NB4 (cell line): ENCODE measurements at regions not wholly inside any gene's neighbourhood (a gene's known extent, or its start where the extent isn't known, plus 50 kb on each side); places are given as distances from the start of the nearest gene placed in this dataset.

Source experiments
- DNase-seq: peaks from one replicate; pipeline ENCODE4 v3.0.0; 2010; ENCODE audit warnings: low read depth
- H3K4me3 ChIP-seq: one replicate; pipeline ENCODE4 v1.5.1; 2011; ENCODE audit warnings: mild to moderate bottlenecking, low read depth, low read length, moderate library complexity
- MYC ChIP-seq: IDR thresholded peaks from 2 replicates; pipeline ENCODE4 v1.6.1; 2011; ENCODE audit warnings: low read depth, low read length
- POLR2A ChIP-seq: IDR thresholded peaks from 2 replicates; pipeline ENCODE4 v1.6.1; 2011; ENCODE audit warnings: mild to moderate bottlenecking; ENCODE audit not compliant: insufficient read length; ENCODE audit errors: extremely low read depth
- TF ChIP-seq, protein P1 (sequence below): IDR thresholded peaks from 2 replicates; pipeline ENCODE4 v1.6.1; 2011; ENCODE audit warnings: low read depth, low read length
- TF ChIP-seq, protein P2 (sequence below): IDR thresholded peaks from one replicate; pipeline ENCODE4 v1.5.1; 2012; ENCODE audit warnings: low read depth, low read length

DNA sequence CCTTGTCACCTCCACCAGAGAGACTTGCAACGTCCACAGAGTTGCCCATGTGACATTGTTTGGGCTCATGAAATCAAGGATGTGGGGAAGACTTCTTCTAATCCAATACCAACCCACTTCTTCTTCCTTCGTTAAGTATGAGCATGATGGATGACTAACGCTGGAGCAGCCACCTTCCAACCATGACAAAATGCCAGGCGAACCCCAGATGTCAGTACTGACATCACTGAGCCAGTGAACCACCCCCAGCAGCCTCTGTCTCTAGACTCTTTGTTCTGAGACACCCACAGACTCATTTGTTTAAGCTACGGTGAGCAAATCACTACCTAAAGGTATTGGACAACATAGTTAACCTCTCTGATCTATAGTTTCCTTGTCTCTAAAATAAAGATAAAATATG is 123.7 kb downstream of the GRIN2B start:
- no peak for DNase-seq
- TF ChIP-seq POLR2A = no peak
- H3K4me3 ChIP-seq = no peak overlapping the region

DNA sequence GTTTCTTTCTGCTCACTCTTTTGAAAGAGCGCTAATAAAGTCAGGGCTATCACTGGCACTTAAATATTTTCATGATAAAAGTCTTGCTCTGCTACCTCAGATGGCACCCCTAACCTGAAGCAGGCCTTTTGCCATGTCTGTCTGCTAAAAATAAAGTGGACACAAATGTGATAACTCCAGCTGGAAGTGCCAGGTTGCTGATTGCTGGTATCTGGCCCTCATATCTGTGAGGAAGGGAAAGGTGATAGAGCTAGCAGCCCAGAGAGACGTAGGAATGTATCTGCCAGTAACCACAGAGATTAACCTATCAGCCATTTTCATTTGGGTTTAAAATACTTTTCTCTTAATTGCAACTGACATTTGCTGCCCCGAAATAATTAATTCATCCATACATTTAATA is 127.9 kb downstream of the GRIN2B start:
- TF ChIP-seq MYC = no peak
- TF ChIP-seq, protein P1, sequence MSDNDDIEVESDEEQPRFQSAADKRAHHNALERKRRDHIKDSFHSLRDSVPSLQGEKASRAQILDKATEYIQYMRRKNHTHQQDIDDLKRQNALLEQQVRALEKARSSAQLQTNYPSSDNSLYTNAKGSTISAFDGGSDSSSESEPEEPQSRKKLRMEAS = no peak
- TF ChIP-seq POLR2A = no peak
- TF ChIP-seq, protein P2, sequence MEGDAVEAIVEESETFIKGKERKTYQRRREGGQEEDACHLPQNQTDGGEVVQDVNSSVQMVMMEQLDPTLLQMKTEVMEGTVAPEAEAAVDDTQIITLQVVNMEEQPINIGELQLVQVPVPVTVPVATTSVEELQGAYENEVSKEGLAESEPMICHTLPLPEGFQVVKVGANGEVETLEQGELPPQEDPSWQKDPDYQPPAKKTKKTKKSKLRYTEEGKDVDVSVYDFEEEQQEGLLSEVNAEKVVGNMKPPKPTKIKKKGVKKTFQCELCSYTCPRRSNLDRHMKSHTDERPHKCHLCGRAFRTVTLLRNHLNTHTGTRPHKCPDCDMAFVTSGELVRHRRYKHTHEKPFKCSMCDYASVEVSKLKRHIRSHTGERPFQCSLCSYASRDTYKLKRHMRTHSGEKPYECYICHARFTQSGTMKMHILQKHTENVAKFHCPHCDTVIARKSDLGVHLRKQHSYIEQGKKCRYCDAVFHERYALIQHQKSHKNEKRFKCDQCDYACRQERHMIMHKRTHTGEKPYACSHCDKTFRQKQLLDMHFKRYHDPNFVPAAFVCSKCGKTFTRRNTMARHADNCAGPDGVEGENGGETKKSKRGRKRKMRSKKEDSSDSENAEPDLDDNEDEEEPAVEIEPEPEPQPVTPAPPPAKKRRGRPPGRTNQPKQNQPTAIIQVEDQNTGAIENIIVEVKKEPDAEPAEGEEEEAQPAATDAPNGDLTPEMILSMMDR = no peak
- no peak for DNase-seq
- H3K4me3 ChIP-seq = no peak overlapping the region

DNA sequence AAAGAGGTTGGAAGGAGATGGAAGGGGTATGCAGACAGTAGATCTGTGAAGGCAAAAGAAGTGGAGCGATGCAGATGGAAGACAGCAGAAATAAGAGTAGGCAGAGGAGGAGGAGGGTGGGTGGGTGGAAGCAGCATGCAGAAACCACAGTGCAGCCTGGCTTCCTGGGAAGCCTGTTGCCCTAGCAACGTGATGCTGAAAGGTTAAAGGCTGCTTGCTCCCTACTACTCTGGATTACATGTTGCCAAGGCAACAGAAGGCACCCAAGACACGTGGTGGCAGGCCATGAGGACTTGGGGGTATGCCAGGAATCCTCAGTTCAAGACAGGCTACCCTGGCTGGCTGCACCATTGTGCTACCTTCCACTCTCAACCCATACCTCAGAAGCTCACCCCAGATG is 129.6 kb downstream of the GRIN2B start:
- no peak for DNase-seq

DNA sequence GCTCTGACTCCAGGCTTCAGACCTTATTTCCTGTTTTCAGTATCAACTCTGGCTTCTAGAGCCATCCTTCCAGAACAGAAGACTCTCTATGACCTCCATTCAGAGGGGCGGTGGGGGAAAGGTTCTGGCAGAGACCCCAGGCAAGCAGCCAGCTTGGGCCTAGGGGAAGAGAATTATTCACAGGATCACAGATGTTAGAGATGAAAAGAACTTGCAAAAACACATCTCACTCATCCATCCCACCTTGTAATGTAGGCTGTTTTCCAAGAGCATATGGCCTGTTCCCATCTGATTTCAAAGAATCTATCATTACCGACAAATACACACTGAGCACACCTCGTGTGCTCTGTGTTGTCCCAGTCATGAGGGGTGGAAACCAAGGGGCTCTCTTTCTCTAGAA is 131.9 kb downstream of the GRIN2B start:
- DNase-seq = no peak
- H3K4me3 ChIP-seq = no peak overlapping the region
- TF ChIP-seq, protein P2 = no peak
- no peak for TF ChIP-seq POLR2A
- TF ChIP-seq MYC = no peak
- TF ChIP-seq, protein P1 = no peak

More for the DNA sequence above, 129.6 kb downstream of the GRIN2B start:
- TF ChIP-seq MYC = no peak
- TF ChIP-seq POLR2A = no peak
- TF ChIP-seq, protein P2 = no peak
- TF ChIP-seq, protein P1 = no peak
- no peak overlapping the region for H3K4me3 ChIP-seq

DNA sequence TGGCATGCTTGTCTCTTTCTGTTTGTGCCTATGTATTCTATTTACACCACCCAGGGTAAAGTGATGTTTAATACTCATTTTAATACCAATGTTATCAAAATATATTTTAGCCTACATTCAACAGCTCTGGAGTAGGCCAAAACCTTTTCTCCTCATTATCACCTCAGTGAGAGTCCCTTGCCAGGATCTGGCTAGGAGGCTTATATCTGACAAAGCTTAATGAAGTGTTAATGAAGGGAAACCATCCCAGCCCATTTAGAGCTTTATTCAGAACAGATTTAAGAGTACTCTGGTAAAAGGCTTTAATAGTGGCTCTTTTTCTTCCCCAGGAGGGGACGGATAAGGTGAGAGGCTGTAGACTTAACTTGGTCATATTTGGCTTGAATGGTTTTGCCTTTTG is 137.6 kb downstream of the GRIN2B start:
- TF ChIP-seq, protein P2 = no peak
- no peak for TF ChIP-seq POLR2A
- TF ChIP-seq, protein P1 = no peak
- no peak for TF ChIP-seq MYC

DNA sequence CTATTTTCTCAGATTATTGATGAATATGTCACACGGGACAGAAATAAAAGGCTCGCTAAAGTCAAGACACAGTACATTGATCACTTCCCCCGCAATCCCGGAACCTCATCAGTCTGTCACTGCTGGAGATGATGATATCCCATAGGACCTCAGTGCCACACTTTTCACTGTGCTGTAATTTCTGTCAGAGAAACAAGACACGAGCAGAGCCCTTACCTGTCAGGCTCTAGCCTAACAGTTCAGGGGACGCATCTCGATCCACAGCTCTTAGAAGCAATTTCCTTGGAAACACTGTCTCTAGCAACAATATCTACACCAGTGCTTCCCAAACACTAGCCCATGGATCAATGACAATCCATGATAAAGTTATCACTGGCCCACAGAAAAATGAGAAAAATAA is 140.0 kb downstream of the GRIN2B start:
- TF ChIP-seq MYC (no peak), POLR2A (no peak)
- TF ChIP-seq, protein P1 = no peak
- TF ChIP-seq, protein P2 = no peak
- DNase-seq = no peak
- H3K4me3 ChIP-seq = no peak overlapping the region

More for the DNA sequence above, 137.6 kb downstream of the GRIN2B start:
- H3K4me3 ChIP-seq = no peak overlapping the region
- DNase-seq = no peak
